Mesendoderm (in vitro differentiated cells): ENCODE measurements at regions not wholly inside any gene's neighbourhood (a gene's known extent, or its start where the extent isn't known, plus 50 kb on each side); places are given as distances from the start of the nearest gene placed in this dataset.

Experiments
- DNase-seq: peaks from one replicate; pipeline ENCODE4 v3.0.0; 2013
- H2AK5ac ChIP-seq: 2 replicates; pipeline ENCODE4 v1.6.1; 2013; ENCODE audit warnings: low read length, inconsistent platforms
- H2BK120ac ChIP-seq: 2 replicates; pipeline ENCODE4 v1.6.1; 2013; ENCODE audit warnings: low read depth, mild to moderate bottlenecking, low read length, moderate library complexity, mixed read lengths
- H2BK15ac ChIP-seq: replicated peaks from 2 replicates; pipeline ENCODE4 v1.6.1; 2013; ENCODE audit warnings: low read depth, mild to moderate bottlenecking, moderate library complexity
- H2BK5ac ChIP-seq: 2 replicates; pipeline ENCODE4 v1.6.1; 2013; ENCODE audit warnings: low read length, inconsistent platforms
- H3K18ac ChIP-seq: 2 replicates; pipeline ENCODE4 v1.6.1; 2013; ENCODE audit warnings: mild to moderate bottlenecking, low read length, mixed read lengths
- H3K23ac ChIP-seq: one replicate; pipeline ENCODE4 v1.6.1; 2013; ENCODE audit warnings: low read length
- H3K27ac ChIP-seq: 2 replicates; pipeline ENCODE4 v1.5.1; 2013; ENCODE audit warnings: low read depth, mild to moderate bottlenecking, inconsistent platforms, low read length, moderate library complexity
- H3K27me3 ChIP-seq: 2 replicates; pipeline ENCODE4 v1.6.1; 2013; ENCODE audit warnings: low read length, control low read depth, mild to moderate bottlenecking, inconsistent platforms; ENCODE audit not compliant: insufficient read depth, poor library complexity
- H3K36me3 ChIP-seq: 2 replicates; pipeline ENCODE4 v1.6.1; 2013; ENCODE audit warnings: low read length, inconsistent platforms; ENCODE audit not compliant: control insufficient read depth, insufficient read depth
- H3K4ac ChIP-seq: one replicate; pipeline ENCODE4 v1.6.1; 2013; ENCODE audit warnings: low read depth, mild to moderate bottlenecking, low read length, moderate library complexity
- H3K4me1 ChIP-seq: 2 replicates; pipeline ENCODE4 v1.6.1; 2013; ENCODE audit warnings: low read depth, low read length, inconsistent platforms; ENCODE audit not compliant: control insufficient read depth
- H3K4me2 ChIP-seq: 2 replicates; pipeline ENCODE4 v1.6.1; 2013; ENCODE audit warnings: low read length
- H3K4me3 ChIP-seq: 2 replicates; pipeline ENCODE4 v1.5.1; 2013; ENCODE audit warnings: mild to moderate bottlenecking, low read length
- H3K56ac ChIP-seq: one replicate; pipeline ENCODE4 v1.6.1; 2013; ENCODE audit warnings: low read length
- H3K79me1 ChIP-seq: 2 replicates; pipeline ENCODE4 v1.6.1; 2013; ENCODE audit warnings: low read length, inconsistent platforms
- H3K79me2 ChIP-seq: 2 replicates; pipeline ENCODE4 v1.6.1; 2013; ENCODE audit warnings: mild to moderate bottlenecking, low read length; ENCODE audit not compliant: control insufficient read depth, insufficient read depth
- H3K9ac ChIP-seq: 2 replicates; pipeline ENCODE4 v1.6.1; 2013; ENCODE audit warnings: low read length, inconsistent platforms
- H4K5ac ChIP-seq: one replicate; pipeline ENCODE4 v1.6.1; 2013; ENCODE audit warnings: low read length
- H4K8ac ChIP-seq: one replicate; pipeline ENCODE4 v1.6.1; 2013; ENCODE audit warnings: low read depth, mild to moderate bottlenecking, control low read depth, low read length, moderate library complexity
- WGBS: extraction: QIAGEN DNeasy Blood & Tissue Kit; methylation state at CpG from one replicate; pipeline ENCODE4 v1.1.7; 2013; ENCODE audit warnings: low lambda C conversion rate, missing lambda C conversion rate; ENCODE audit not compliant: insufficient coverage; ENCODE audit errors: extremely low coverage; 5-methylcytosine and 5-hydroxymethylcytosine counted together

- H4K5ac ChIP-seq: no peak overlapping the region
- no peaks in the 10 kb centered on the region for H3K4me1 ChIP-seq
- no CpG with 5 or more reads among the region's 4 CpGs for WGBS
- no peaks in the 10 kb centered on the region for H3K79me1 ChIP-seq
- H3K23ac ChIP-seq: no peak overlapping the region
- H3K4ac ChIP-seq: no peak overlapping the region
- no peaks in the 10 kb centered on the region for H3K27me3 ChIP-seq
- no peak overlapping the region for H3K9ac ChIP-seq
- H3K56ac ChIP-seq: no peak overlapping the region
- H2BK120ac ChIP-seq: no peak overlapping the region
- H2BK5ac ChIP-seq: no peak overlapping the region
- no peak overlapping the region for H2AK5ac ChIP-seq
- no peaks in the 10 kb centered on the region for H3K36me3 ChIP-seq
- H2BK15ac ChIP-seq: no peak overlapping the region
- no peaks in the 10 kb centered on the region for H3K79me2 ChIP-seq
- no peak overlapping the region for H3K4me3 ChIP-seq
- H4K8ac ChIP-seq: no peak overlapping the region
- no peak for DNase-seq
- H3K4me2 ChIP-seq: no peak overlapping the region
- no peak overlapping the region for H3K18ac ChIP-seq
- no peak overlapping the region for H3K27ac ChIP-seq
Measured at GRCh38 chr10:754914-755313, 65.4 kb upstream of the DIP2C start.

- no peaks in the 10 kb centered on the region for H3K27me3 ChIP-seq
- no peaks in the 10 kb centered on the region for H3K79me1 ChIP-seq
- no peak overlapping the region for H2BK5ac ChIP-seq
- no peak overlapping the region for H4K5ac ChIP-seq
- H3K79me2 ChIP-seq: no peaks in the 10 kb centered on the region
- H3K27ac ChIP-seq: no peak overlapping the region
- H2BK15ac ChIP-seq: no peak overlapping the region
- no peaks in the 10 kb centered on the region for H3K4me1 ChIP-seq
- H3K4me2 ChIP-seq: no peak overlapping the region
- H3K18ac ChIP-seq: no peak overlapping the region
- no peak overlapping the region for H3K23ac ChIP-seq
- WGBS: no CpG with 5 or more reads among the region's 6 CpGs
- H2BK120ac ChIP-seq: no peak overlapping the region
- no peaks in the 10 kb centered on the region for H3K36me3 ChIP-seq
- H3K56ac ChIP-seq: no peak overlapping the region
- no peak for DNase-seq
- no peak overlapping the region for H3K4ac ChIP-seq
- H2AK5ac ChIP-seq: no peak overlapping the region
- H3K9ac ChIP-seq: no peak overlapping the region
- H3K4me3 ChIP-seq: no peak overlapping the region
- no peak overlapping the region for H4K8ac ChIP-seq
Measured at GRCh38 chr10:753530-753929, 64.1 kb upstream of the DIP2C start.

GRCh38 chr10:740936-741431 is 51.5 kb upstream of the DIP2C start:
- no peak overlapping the region for H2BK15ac ChIP-seq
- H3K4me2 ChIP-seq: no peak overlapping the region
- no peak overlapping the region for H3K4ac ChIP-seq
- no peak overlapping the region for H3K27ac ChIP-seq
- no peak overlapping the region for H3K56ac ChIP-seq
- no peak overlapping the region for H3K4me3 ChIP-seq
- no peak overlapping the region for H3K18ac ChIP-seq
- no peaks in the 10 kb centered on the region for H3K79me1 ChIP-seq
- H3K79me2 ChIP-seq: no peaks in the 10 kb centered on the region
- no peak overlapping the region for H2BK5ac ChIP-seq
- no peak overlapping the region for H2BK120ac ChIP-seq
- H3K36me3 ChIP-seq: no peaks in the 10 kb centered on the region
- no peak overlapping the region for H2AK5ac ChIP-seq
- 100% methylated on average over 1 of the region's 8 CpGs for WGBS
- no peak overlapping the region for H3K9ac ChIP-seq
- H4K5ac ChIP-seq: no peak overlapping the region
- DNase-seq: no peak
- H4K8ac ChIP-seq: no peak overlapping the region
- H3K27me3 ChIP-seq: no peaks in the 10 kb centered on the region
- no peak overlapping the region for H3K23ac ChIP-seq
- H3K4me1 ChIP-seq: no peaks in the 10 kb centered on the region

GRCh38 chr10:739403-739802 is 49.9 kb upstream of the DIP2C start:
- no peak overlapping the region for H3K4ac ChIP-seq
- DNase-seq: no peak
- no peaks in the 10 kb centered on the region for H3K27me3 ChIP-seq
- H3K9ac ChIP-seq: no peak overlapping the region
- no peak overlapping the region for H2BK5ac ChIP-seq
- no peaks in the 10 kb centered on the region for H3K36me3 ChIP-seq
- WGBS: no CpG with 5 or more reads among the region's 3 CpGs
- no peak overlapping the region for H4K5ac ChIP-seq
- H3K79me2 ChIP-seq: no peaks in the 10 kb centered on the region
- H3K4me1 ChIP-seq: no peaks in the 10 kb centered on the region
- no peak overlapping the region for H4K8ac ChIP-seq
- H3K56ac ChIP-seq: no peak overlapping the region
- H3K4me3 ChIP-seq: peak overlapping the region; percentile 11
- H2BK120ac ChIP-seq: no peak overlapping the region
- no peak overlapping the region for H2AK5ac ChIP-seq
- H3K18ac ChIP-seq: no peak overlapping the region
- H3K23ac ChIP-seq: no peak overlapping the region
- no peak overlapping the region for H2BK15ac ChIP-seq
- H3K79me1 ChIP-seq: no peaks in the 10 kb centered on the region
- H3K4me2 ChIP-seq: no peak overlapping the region
- H3K27ac ChIP-seq: no peak overlapping the region
